ENCODE measurements at regions not wholly inside any gene's neighbourhood (a gene's known extent, or its start where the extent isn't known, plus 50 kb on each side); places are given as distances from the start of the nearest gene placed in this dataset.

GRCh38 chr12:115243933-115244628 lies 560.1 kb upstream of the TBX3 start:
- no peak for DNase-seq

DNA sequence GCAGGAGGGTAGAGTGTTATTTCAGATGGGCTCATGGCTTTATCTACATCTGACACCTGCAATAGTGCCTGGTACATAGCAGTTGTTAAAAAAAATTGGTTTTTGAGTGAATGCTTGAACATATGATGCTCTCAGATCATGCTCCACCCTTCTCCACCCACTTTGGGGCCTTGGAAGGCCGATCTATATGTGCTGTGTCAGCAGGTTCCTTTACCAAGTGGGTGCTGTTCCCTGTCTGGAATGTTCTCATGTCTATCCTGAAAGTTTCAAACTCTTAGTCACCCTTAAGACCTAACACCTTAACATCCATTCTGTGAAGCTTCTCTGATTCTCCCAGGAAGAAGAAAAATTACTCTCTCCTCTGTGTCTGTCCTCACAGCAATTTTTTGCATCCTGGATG lies 556.3 kb upstream of the TBX3 start:
- DNase-seq = no peak

DNA sequence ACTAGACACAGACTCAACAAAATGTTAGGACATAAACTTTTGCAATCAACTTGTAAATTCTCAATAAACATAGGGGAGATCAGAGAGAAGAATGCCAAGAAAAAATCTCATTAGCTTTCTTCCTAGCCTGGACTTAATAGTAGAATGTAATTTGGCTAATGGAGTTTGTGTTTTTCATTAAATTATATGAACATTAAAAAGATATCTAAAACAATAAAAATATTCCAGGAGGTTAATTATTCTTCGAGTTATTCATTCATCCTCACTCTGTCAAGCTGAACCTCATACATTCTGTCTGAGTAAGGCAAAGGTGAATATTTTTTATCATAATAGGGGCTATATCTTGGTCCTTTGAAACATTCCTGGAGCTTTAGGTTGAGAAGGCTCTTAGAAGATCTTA lies 551.9 kb upstream of the TBX3 start:
- DNase-seq = no peak

DNA sequence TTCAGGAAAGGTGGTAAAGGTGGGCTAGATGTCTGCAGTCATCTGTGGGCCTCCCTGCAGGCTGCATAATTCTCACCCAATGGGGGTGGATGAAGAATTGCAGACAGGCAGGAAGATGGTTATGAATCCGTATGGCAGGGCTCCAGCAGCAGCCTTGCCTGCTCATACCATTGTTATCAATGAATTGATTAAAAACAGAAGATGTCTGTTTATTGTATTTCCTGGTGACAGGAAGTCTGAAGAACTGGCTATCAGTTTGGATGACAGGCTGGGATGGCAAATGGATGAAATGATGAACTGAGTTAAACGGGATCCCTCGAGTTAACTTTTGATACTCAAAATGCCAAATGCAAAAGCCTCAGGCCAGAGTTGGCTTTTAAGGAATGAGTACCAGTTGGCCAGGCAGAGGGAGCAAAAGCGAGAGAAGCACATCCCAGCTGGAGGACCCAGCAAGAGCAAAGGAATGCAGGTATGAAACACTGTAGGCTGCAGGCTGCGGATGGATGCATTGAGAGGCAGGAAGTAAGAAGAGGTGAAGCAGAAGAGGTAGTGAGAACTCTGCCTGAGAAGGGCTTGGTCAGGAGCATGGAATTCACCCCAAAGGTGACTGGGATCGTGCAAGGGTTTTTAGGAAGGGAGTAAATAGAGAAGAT lies 550.0 kb upstream of the TBX3 start:
- DNase-seq = no peak

DNA sequence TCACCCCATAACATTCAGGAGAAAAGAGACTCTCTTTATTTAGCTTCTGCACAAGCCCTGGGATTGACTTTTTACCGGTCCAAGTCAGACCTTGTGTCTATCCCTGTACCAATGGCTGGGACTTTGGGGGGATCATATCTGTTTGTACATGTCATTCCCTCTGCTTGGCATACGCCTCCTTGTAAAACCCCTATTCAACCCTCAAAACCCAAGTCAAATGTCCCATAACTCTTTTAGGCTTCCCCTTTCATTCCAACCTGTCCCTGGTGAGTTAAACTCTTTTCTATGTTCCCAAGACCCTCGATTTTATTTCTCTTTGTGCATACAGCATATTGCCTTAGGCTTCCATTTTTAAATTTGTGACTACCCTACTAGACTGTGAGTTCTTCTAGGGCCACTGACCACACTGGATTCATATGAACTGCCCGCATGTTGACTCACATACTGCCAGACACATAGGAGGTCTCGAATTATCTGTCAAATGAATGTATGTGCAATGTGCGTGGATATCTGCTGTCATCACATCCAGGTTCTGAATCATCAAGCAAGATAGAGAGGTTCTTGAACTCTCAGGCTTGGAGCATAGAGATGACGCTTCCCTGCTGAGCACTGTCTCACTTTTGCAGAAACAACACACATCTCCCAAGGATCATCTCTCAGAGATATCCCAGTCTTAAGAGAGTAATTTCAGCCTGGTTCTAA lies 548.6 kb upstream of the TBX3 start:
- DNase-seq = no peak

- DNase-seq = no peak
Observed at GRCh38 chr12:115230606-115231005, 546.6 kb upstream of the TBX3 start.

DNA sequence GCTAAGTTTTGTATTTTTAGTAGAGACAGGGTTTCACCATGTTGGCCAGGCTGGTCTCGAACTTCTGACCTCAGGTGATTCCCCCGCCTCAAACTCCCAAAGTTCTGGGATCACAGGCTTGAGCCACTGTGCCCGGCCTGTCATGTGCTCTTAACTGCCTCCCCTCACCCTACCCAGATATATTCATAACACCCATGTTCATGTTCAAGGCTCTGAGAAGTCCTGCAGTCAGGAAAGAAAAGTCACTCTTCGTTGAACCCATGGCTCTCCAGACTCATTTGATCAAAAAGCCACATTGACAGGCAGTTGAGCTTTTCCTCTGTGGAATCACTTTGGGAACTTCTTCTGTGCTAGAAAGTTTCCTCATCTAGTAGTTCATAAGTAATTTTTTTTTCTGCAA lies 545.5 kb upstream of the TBX3 start:
- DNase-seq = no peak

DNA sequence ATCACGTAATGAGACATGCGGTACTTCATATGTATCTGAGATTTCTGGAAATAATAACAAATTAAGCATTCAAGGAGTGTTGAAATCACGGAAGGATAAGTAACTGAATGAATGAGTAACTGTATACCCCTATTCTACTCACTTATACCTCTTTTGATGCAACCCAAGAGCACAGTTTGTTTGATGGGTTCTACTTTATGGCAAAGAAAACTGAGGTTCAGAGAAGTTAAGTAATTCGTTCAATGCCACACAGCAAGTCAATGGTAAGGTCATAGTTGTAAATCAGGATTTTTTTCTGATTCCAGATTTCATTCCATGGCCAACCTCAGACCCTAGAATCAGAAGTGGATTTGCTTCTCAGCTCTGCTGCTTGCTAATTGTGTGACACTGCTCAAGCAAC lies 544.5 kb upstream of the TBX3 start:
- no peak for DNase-seq

DNA sequence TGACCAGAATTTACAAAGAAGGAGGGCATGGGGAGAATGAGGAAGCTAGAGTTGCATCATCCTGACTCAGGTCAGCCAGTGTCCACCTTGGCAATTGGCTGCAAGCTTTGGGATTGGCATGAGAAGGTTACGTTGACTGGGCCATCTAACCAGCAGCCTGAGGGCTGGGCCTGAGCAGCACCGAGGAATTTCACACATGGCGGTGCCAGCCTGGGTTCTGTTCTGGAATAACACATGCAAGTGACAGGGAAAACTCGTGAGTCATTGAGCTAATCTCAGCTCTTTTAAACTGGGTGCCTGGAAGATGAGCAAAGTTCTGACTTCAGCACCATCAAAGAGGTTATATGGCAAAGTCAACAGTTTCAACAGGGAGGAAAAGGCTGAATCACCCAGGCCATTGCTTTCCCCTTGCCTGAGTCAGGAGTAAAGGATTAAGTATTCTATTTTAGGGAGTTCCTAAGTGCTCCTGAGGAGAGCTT lies 543.2 kb upstream of the TBX3 start:
- peak; percentile 33 for DNase-seq

GRCh38 chr12:115225845-115226244 lies 541.9 kb upstream of the TBX3 start:
- peak; percentile 6 for DNase-seq

DNA sequence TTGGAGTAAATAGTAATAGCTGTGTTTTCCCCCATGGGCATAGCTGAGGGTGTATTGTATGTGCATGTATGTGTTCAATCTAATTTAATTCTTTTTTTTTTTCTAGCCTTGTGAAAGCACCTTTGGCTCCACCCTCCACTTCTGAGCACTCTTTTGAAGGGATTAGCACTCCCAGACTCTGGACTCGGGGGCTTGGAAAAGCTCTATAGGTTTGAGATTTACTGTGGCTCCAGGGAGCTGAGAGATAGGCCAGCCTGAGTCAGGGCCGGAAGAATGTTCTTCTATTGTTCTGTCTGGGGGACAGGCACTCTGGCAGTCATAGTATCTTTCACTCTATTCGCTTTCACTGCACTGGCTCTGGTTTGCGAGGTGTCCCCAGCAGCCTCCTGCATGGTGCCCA lies 540.0 kb upstream of the TBX3 start:
- no peak for DNase-seq

GRCh38 chr12:115223322-115223721 lies 539.3 kb upstream of the TBX3 start:
- peak; percentile 12 for DNase-seq

- no peak for DNase-seq
Observed at GRCh38 chr12:115222220-115222619, 538.2 kb upstream of the TBX3 start.

- DNase-seq = no peak
Observed at GRCh38 chr12:115216301-115216700, 532.3 kb upstream of the TBX3 start.

- no peak for DNase-seq
Observed at GRCh38 chr12:115215544-115215943, 531.6 kb upstream of the TBX3 start.

GRCh38 chr12:115213538-115214016 lies 529.6 kb upstream of the TBX3 start:
- DNase-seq = no peak

GRCh38 chr12:115213118-115213517 lies 529.1 kb upstream of the TBX3 start:
- DNase-seq = no peak

GRCh38 chr12:115212356-115212755 lies 528.4 kb upstream of the TBX3 start:
- no peak for DNase-seq

DNA sequence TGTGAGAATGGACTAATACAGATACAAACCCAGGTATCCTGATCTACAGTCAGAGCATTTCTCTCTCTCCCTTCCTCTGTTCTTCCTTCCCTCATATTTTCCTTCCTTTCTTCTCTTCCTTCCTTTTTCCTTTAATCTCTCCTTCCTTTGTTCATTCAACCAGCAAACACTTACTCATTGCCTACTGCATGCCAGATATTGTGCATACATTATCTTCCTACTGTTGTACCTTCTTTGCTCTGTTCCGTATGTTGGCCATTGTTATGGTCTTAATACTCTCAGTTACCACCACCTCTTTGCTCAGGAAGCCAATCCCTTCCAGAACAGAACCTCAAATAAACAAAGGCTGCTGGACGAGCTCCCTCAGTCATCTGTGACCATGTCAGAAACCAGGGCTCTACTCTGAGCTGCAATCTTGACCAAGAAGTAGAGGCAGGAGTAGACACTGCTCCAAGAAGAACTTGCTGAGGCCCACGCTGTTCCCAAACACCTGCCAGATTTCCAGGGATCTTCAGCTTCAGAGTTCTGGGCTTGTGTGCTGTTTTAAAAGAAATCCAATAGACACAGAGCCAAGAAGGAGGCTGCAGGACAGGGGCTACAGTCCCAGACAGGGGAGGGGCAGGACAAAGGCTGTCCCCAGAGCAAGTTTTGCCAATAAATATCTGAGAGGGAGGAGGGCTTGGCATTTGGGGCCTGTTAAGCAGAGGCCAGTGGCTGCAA lies 526.7 kb upstream of the TBX3 start:
- no peak for DNase-seq

DNA sequence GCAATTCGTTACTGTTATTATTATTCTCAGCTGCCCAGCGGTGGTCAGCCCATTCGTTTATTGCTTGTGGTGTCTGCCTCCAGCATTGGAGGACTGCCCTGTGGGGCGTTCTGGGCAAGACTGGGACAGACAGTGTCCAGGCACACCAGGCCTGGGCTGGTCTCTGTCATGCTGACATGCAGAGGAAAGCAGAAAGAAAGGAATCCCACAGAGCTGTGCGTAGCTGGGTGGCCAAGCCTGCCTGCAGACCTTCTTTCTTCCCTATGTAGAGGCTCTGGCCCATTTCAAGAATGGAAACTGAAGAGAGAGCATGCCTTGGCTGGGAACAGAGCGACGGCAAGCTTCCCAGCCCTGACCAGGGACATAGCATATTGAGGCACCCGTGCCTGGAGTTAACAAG lies 525.3 kb upstream of the TBX3 start:
- DNase-seq = no peak

GRCh38 chr12:115208098-115208497 lies 524.1 kb upstream of the TBX3 start:
- no peak for DNase-seq

GRCh38 chr12:115207216-115207915 lies 523.4 kb upstream of the TBX3 start:
- no peak for DNase-seq

DNA sequence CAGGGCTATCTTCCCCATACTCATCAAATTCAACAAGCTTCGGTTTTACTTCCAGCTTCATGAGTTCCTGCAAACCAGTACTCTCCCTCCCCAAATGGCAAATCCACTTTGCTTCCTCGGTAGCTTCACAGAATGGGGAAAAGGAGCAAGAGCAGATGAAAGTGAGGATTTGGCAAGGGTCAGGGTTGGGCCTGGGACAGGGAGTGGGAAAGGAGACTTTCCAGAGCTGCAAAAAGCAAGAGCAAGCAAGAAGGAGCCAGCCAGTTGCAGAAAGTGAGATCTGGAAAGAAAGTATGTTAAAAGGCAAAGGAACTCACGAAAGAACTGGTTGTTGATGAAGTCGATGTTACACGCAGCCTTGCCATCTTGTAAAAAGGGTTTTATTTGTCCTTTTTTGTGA lies 522.8 kb upstream of the TBX3 start:
- no peak for DNase-seq
